ENCODE measurements at regions not wholly inside any gene's neighbourhood (a gene's known extent, or its start where the extent isn't known, plus 50 kb on each side); places are given as distances from the start of the nearest gene placed in this dataset.

DNA sequence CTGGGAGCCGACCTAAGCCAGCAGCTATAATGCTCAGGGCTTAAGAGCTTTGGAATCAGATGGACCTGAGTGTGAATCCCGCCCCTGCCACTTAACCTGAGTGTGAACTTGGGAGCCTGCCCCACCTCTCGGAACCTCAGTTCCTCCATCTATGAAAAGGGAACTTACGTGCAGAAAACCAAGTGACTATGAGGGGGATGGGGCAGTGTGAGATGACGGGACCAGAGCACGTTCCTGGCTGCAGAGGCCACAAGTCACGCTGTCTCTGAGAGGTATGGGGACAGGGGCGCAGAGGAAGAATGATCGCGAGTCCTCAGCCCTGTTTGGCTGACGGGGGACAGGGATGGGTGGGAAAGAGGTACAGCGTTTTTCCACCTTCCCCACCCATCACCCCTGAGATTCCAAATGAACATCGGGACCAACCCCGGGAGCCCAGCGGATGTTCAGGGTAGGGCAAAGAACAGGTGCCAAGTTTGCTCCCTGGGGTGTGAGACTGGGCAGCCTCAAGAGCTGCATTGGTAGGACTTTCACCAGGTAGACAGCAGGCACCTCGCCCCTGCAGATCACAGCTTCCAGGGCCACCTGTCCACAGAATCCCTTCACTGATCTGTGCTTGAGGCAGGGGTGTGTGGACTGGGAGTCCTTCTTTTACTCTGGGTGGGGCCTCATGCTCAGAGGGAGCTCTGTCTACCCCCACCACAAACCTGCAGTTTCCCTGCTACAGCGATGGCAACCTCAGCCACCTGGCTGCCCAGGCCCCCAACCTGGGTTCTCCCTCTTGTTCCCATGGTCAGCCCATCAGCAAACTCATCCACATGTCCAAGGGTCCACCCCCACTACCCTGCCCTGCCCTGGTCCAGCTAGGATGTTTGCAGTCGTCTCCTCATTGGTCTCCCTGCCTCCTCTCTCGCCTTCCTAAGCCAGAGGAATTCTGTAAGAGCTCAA, 85.8 kb downstream of the CEBPB start:
- H3K9me3 Mint-ChIP-seq = no peaks in the 10 kb centered on the region
- no peak overlapping the region for H3K4me3 Mint-ChIP-seq
- H3K36me3 Mint-ChIP-seq (ENCODE audit: low read depth) = no peaks in the 10 kb centered on the region
- H3K4me1 Mint-ChIP-seq (ENCODE audit: low read depth) = peaks cover 2% of the 10 kb centered on the region
- no peak overlapping the region for H3K27ac Mint-ChIP-seq
- peaks cover 9% of the 10 kb centered on the region for H3K27me3 Mint-ChIP-seq (ENCODE audit: low read depth)

DNA sequence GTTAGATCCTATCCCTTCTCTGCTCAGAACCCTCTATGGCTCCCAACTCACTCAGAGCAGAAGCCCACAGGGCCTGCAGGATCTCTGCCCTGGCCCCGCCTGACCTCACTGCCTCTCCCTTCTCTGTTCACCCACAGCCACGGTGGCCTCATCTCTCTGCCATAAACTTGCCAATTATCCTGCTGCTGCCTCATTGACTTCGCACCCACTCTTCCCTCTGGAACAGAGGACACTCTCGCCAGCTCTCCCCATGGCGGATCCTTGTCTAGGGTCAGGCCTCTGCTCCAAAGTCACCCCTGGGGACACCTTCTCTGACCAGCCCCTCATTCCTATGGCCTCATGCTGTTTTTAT, 86.4 kb downstream of the CEBPB start:
- Mint-ChIP-seq H3K9me3 (no peaks in the 10 kb centered on the region), H3K27me3 (ENCODE audit: low read depth) (peaks cover 7% of the 10 kb centered on the region), H3K4me1 (ENCODE audit: low read depth) (no peaks in the 10 kb centered on the region), H3K36me3 (ENCODE audit: low read depth) (no peaks in the 10 kb centered on the region), H3K27ac (peak overlapping the region; percentile 56), H3K4me3 (no peak overlapping the region)

DNA sequence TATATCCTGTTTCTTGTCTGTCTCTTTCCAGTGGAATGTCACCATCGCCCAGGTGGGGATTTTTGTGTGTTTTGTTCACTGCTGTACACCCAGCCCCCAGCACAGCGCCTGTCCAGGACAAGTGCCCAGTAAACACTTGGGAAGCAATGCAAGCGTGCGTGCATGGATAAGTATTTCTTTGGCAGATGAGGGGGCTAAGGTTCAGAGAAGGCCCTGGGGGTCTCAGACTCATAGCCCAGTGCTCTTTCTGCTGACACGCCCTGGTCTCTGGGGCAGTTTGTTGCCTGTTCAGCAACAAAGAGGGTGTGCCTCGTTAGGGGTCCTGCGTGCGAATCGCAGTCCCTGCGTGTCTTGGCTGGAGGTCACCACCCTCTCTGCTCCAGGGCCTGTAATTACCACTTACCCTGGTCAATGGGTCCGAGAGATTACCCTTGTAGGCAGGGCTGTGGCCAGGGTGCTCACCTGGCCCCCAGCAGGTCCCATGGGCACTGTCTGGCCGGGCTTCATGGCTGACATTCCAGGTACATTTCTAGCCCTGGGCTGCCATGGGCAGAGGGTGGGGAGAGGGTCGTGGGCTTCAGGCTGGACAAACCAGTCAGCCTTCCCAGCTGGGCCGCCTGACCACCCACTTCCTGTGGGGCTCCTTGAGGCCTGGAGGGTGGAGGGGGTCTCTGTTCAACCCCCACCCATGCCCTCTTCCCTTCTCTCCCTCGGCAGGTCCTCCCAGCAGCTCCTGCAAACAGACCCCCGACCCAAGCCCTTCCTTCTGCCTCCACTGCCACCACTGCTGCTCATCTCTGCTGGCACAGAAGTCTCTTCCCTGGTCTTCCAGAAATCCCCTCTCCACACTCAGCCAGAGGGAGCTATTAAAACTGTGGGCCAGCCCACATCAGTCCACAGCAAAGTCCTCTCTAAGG, 87.1 kb downstream of the CEBPB start:
- peaks cover under 1% of the 10 kb centered on the region for H3K4me1 Mint-ChIP-seq (ENCODE audit: low read depth)
- no peak overlapping the region for H3K4me3 Mint-ChIP-seq
- peaks cover 7% of the 10 kb centered on the region for H3K27me3 Mint-ChIP-seq (ENCODE audit: low read depth)
- peak overlapping the region; percentile 56 for H3K27ac Mint-ChIP-seq
- H3K36me3 Mint-ChIP-seq (ENCODE audit: low read depth) = no peaks in the 10 kb centered on the region
- H3K9me3 Mint-ChIP-seq = no peaks in the 10 kb centered on the region

GRCh38 chr20:50278377-50278683, 87.7 kb downstream of the CEBPB start:
- H3K27me3 Mint-ChIP-seq (ENCODE audit: low read depth) = peaks cover 7% of the 10 kb centered on the region
- H3K4me1 Mint-ChIP-seq (ENCODE audit: low read depth) = peaks cover 5% of the 10 kb centered on the region
- H3K27ac Mint-ChIP-seq = peak overlapping the region; percentile 43

DNA sequence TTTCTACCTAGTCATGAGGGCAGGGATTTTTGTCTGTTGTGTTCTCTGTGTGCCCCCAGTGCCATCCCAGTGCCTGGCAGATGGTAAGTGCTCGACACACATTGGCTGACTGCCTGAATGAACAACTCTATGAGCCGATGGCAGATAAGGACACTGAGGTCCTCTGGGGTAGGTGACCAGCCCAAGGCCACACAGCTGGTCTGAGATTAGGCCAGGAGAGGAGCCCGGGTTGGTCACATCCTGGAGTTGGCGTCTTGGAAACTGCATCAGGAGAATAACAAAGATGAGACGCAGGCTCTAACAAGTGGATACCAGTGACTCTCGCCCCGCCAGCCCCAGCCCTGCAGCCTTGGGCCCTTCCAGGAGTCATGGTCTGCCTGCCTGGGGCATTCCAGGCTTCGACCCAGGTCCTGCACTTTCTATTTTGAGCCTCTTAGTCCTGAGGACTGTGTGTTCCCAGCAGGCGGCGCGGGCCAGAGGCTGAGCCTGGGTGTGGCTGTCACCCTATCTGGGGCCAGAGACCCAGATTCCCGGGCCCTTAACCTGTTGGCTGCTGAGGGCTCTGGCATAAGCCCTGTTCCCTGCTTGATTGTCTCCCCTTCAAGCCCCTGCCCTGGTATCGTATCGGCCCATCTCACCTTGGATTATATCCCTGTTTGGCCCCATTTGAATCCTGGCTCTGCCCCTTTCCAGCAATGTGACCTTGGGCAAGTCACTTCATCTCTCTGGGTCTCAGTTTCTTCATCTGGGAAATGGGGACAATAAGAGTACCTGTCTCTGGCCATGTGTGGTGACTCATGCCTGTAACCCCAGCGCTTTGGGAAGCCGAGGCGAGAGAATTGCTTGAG, 88.3 kb downstream of the CEBPB start:
- H3K36me3 Mint-ChIP-seq (ENCODE audit: low read depth) = no peaks in the 10 kb centered on the region
- peaks cover 7% of the 10 kb centered on the region for H3K27me3 Mint-ChIP-seq (ENCODE audit: low read depth)

More at GRCh38 chr20:50278377-50278683, 87.7 kb downstream of the CEBPB start:
- Mint-ChIP-seq H3K36me3 (ENCODE audit: low read depth) (no peaks in the 10 kb centered on the region), H3K4me3 (no peak overlapping the region), H3K9me3 (no peaks in the 10 kb centered on the region)

GRCh38 chr20:50279988-50280850, 89.6 kb downstream of the CEBPB start:
- no peaks in the 10 kb centered on the region for H3K9me3 Mint-ChIP-seq
- no peak overlapping the region for H3K4me3 Mint-ChIP-seq
- H3K4me1 Mint-ChIP-seq (ENCODE audit: low read depth) = peaks cover 13% of the 10 kb centered on the region
- no peaks in the 10 kb centered on the region for H3K36me3 Mint-ChIP-seq (ENCODE audit: low read depth)
- H3K27ac Mint-ChIP-seq = no peak overlapping the region
- peaks cover 7% of the 10 kb centered on the region for H3K27me3 Mint-ChIP-seq (ENCODE audit: low read depth)

More for the DNA sequence above, 88.3 kb downstream of the CEBPB start:
- Mint-ChIP-seq H3K4me1 (ENCODE audit: low read depth) (peaks cover 5% of the 10 kb centered on the region), H3K9me3 (no peaks in the 10 kb centered on the region), H3K27ac (peak overlapping the region; percentile 43), H3K4me3 (no peak overlapping the region)

DNA sequence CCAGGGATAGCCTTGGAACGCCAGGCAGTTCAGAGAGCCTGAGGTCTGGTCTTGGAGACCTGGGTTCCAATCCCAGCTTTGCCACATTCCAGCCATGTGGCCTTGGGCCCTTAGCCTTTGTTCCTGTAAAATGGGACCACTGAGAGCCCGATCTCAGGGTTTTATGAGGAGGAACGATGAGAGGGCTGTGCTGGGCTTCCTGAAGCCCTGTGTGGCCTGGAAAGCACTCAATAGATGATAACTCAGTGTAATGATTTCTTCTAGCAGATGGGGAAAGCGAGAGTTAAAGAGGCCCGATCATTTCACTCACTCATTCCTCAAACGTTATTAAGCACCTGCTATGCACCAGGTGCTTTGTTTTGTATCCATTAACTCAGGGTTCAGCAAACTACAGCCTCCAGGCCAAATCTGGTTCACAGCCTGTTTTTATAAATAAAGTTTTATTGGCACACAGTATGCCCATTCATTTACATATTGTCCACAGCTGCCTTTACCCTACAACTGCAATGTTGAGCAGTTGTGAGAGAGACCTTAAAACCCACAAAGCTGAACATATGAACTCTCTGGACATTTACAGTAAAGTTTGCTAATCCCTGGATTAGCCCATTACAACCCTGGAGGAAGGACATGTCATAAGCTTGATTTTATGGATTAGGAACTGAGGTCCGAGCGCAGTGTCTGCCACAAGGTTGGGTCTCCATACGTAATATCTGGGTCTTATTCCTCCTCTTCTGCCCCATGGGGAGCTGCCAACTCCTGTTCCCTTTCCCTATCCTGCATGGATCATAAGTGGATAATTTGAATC, 90.4 kb downstream of the CEBPB start:
- peaks cover 7% of the 10 kb centered on the region for H3K27me3 Mint-ChIP-seq (ENCODE audit: low read depth)
- peaks cover 16% of the 10 kb centered on the region for H3K4me1 Mint-ChIP-seq (ENCODE audit: low read depth)
- H3K27ac Mint-ChIP-seq = no peak overlapping the region
- H3K4me3 Mint-ChIP-seq = no peak overlapping the region
- H3K9me3 Mint-ChIP-seq = no peaks in the 10 kb centered on the region
- H3K36me3 Mint-ChIP-seq (ENCODE audit: low read depth) = no peaks in the 10 kb centered on the region

DNA sequence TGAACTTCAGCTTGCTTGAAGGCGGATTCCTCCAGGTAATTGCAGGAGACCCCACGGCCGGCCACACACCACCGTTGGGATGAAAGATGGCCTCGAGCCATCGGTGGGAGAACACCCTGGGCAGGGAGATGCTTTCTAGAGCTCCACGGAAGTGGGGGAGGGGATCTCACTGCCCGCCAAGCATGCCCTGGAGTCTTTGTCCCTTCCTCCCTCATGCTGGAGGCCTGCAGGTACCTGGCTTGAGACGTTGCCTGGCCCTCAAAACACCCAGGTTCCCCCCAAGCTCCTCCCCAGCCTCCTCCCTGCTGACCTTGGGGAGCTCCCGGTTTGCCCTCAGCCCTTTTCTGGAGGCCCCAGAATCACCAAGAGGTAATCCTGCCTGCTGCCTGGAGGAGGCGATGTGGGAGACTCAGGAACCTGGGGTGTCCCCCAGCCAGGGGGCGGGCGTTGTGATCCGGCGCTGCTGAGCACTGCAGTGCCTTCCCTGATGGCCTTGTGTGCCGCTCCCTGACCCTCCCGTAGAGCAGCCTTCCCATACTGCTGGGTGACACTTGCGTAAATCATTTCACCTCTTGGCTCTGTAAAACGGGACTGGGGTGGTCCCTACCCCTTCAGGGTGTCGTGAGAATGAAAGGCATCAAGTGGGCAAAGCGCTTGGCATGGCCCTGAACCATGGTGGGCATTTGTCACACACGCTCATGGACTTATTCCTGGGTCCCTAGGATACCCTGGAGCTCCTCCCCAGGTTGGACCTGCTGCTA, 91.4 kb downstream of the CEBPB start:
- H3K9me3 Mint-ChIP-seq = no peaks in the 10 kb centered on the region
- H3K36me3 Mint-ChIP-seq (ENCODE audit: low read depth) = no peaks in the 10 kb centered on the region
- peaks cover 18% of the 10 kb centered on the region for H3K4me1 Mint-ChIP-seq (ENCODE audit: low read depth)
- no peak overlapping the region for H3K4me3 Mint-ChIP-seq
- peaks cover 8% of the 10 kb centered on the region for H3K27me3 Mint-ChIP-seq (ENCODE audit: low read depth)
- no peak overlapping the region for H3K27ac Mint-ChIP-seq

- no peaks in the 10 kb centered on the region for H3K9me3 Mint-ChIP-seq
- peaks cover 18% of the 10 kb centered on the region for H3K4me1 Mint-ChIP-seq (ENCODE audit: low read depth)
- no peaks in the 10 kb centered on the region for H3K36me3 Mint-ChIP-seq (ENCODE audit: low read depth)
- H3K27ac Mint-ChIP-seq = no peak overlapping the region
- peaks cover 6% of the 10 kb centered on the region for H3K27me3 Mint-ChIP-seq (ENCODE audit: low read depth)
- no peak overlapping the region for H3K4me3 Mint-ChIP-seq
Measured at GRCh38 chr20:50282592-50283241, 92.1 kb downstream of the CEBPB start.

GRCh38 chr20:50283370-50283769, 92.7 kb downstream of the CEBPB start:
- H3K4me1 Mint-ChIP-seq (ENCODE audit: low read depth) = peaks cover 18% of the 10 kb centered on the region
- no peak overlapping the region for H3K27ac Mint-ChIP-seq
- H3K36me3 Mint-ChIP-seq (ENCODE audit: low read depth) = no peaks in the 10 kb centered on the region
- no peaks in the 10 kb centered on the region for H3K9me3 Mint-ChIP-seq
- no peak overlapping the region for H3K4me3 Mint-ChIP-seq
- H3K27me3 Mint-ChIP-seq (ENCODE audit: low read depth) = peaks cover 2% of the 10 kb centered on the region

- Mint-ChIP-seq H3K4me1 (ENCODE audit: low read depth) (peaks cover 18% of the 10 kb centered on the region), H3K36me3 (ENCODE audit: low read depth) (no peaks in the 10 kb centered on the region), H3K27ac (no peak overlapping the region), H3K4me3 (no peak overlapping the region), H3K9me3 (no peaks in the 10 kb centered on the region), H3K27me3 (ENCODE audit: low read depth) (peaks cover 2% of the 10 kb centered on the region)
Measured at GRCh38 chr20:50283922-50284810, 93.5 kb downstream of the CEBPB start.
